Iris pigment epithelial cell (primary cell): ENCODE measurements at regions not wholly inside any gene's neighbourhood (a gene's known extent, or its start where the extent isn't known, plus 50 kb on each side); places are given as distances from the start of the nearest gene placed in this dataset.

Experiments
- DNase-seq: peaks from one replicate; pipeline ENCODE4 v3.0.0-alpha.2; 2011; ENCODE audit warnings: low read depth

DNA sequence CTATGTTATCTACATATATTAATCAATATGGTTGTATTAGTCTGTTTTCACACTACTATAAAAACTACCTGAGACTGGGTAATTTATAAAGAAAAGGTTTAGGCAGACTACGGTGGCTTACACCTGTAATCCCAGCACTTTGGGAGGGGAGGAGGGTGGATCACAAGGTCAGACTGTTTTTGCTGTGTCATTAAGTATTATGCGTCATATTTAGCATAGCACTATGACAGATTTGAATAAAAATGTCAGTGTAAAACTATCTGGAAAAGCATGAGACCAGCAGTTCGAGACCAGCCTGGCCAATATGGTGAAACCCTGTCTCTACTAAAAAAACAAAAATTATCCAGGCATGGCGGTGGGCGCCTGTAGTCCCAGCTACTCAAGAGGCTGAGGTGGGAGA lies 209.7 kb upstream of the ARHGAP24 start:
- no peak for DNase-seq

DNA sequence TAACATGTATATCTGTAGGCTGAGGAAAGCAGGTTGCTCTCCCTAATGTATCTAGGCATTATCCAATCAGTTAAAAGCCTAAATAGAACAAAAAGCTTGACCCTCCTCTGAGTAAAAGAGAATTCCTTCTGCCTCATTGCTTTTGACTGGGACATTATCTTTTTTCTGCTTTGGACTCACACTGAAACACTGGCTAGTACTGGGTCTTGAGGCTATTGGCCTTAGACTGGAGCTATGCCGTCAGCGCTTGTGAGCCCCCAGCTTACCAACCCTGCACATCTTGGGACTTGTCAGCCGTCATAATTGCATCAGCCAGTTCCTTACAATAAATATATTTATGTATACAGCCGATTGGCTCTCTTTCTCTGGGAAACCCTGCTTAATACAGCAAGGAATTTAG lies 206.8 kb upstream of the ARHGAP24 start:
- DNase-seq, result no peak

DNA sequence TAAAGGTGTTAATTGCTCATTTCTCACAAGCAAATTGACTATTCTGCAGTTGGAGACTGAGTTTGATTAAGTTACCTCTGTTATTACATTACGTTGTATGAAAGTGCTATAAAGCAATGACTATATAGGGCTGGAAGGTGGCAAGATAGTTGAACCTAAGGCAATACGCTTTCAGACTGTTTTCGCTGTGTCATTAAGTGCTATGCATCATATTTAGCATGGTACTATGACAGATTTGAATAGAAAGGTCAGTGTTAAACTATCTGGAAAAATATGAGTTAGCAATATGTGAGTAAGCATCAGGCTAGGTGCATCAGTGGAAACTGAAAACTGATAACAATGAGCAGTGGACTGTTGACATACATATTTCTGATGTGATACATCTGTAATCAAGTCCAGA lies 206.0 kb upstream of the ARHGAP24 start:
- DNase-seq, result no peak

DNA sequence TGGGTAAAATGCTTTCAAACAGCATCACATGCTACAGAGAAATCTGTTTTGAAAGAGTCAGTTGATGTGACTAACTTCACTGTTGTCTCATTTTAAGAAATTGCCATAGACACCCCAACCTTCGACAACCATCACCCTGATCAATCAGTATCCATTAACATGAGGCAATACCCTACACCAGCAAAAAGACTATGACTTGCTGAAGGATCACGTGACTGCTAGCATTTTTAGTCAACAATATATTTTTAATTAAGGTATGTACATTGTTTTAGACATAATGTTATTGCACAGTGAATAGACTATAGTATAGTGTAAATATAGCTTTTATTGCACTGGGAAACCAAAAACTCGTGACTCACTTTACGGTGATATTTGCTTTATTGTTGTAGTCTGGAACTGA lies 200.0 kb upstream of the ARHGAP24 start:
- DNase-seq, result no peak

DNA sequence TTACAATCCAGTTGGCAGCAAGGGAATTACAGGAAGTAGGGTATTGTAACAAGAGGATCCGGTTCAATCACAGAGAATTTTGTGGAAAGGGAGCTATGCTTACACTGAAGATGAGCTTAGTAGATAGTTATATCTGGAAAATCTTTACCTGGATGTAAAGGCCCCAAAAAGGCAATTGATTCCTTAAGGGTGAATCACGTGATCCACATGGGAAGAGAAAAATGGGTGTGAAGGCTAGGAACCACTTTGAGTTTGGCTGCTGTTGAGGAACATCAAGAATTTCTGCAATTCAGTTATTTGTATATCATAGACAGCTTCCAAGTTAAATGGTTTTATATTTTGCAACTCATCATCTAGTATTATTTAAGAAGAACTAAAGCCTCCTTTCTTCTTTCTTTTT lies 194.0 kb upstream of the ARHGAP24 start:
- no peak for DNase-seq

DNA sequence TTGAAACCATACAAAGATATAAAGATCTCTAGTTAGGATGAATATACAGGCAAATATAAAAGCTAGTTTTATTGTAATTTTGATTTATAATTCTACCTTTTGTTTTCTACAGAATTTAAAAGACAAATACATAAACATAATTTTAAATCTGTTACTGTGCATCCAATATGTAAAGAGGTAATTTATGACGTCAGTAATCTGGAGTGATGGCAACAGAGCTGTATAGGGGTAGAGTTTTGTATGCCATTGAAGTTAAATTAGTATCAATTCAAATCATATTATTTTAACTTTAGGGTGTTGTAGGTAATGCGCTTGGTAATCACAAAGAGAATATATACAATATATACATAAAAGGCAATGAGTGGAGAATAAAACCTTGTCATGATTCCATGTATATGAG lies 183.7 kb upstream of the ARHGAP24 start:
- no peak for DNase-seq

DNA sequence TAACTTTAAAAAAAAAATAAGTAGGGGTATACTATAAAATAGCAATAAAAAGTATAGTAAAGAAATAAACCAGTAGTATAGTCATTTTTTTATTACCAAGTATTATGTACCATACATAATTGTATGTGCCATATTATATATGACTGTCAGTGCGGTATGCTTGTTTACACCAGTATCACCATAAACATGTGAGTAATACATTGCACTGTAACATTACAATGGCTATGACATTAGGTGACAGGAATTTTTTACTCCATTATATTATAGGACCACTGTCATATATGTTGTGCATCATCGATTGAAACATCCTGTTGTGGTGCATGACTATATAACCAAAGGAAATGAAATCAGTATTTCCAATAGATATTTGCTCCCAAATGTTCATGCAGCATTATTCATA lies 176.9 kb upstream of the ARHGAP24 start:
- no peak for DNase-seq

DNA sequence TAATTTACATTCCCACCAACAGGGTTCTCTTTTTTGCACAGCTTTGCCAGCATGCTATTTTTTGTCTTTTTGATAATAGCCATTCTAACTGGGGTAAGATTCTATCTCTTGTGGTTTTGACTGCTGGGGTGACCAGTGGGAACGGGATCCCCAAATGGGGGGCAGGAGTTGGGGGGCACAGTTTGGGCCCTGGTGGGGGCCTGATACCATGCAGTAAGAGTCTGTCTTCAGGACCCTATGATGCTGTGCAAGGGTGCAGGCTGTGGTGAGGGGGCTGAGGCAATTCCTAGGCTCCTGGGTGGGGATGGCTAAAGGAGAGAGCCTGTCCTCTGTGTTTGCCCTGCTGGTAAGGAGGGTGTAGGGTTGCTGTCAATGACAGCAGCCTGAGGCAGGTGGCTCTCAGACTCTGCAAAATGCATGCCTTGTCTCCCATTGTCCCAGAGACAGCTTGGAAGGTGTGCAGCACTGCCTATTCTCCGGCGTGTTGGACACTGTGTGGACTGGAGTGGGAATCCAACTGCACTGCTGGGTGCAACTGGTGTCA lies 172.7 kb upstream of the ARHGAP24 start:
- DNase-seq, result no peak

DNA sequence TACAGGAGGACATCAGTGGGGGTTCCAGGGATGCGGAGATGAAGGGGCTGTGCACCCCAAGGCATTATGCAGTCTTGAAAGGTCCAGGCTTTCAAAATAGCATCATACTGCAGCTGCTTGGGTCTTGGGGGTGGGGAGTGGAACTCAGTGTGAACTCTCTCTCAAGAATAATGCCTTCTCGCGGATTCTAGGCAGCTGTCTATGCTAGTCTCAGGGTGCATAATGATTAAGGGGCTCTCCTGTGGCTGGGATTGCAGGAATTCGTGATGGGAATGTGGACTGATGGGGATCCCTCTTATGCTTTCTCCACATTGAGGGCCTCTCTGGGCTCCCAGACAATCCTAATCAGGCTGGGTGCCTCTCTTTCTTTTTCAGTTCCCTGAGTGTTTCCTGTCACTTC lies 172.2 kb upstream of the ARHGAP24 start:
- no peak for DNase-seq

DNA sequence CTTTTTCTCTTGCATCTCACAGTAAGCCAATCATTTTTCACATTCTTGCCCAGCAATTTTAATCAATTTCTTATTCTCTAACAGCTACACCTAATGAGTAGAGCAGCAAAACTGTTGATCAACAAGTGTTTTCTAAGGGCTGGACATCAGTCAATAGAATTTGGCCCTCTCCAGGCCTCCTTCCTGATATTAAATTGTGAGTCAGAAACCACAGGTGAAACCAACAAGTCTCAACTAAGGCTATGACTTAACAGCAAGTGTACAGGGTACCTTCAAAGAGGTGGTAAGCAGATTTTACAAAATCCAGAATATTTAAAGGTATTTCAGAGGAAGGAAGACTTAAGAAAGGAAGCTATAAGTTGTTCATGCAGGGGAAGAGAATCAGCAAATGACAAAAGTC lies 156.5 kb upstream of the ARHGAP24 start:
- DNase-seq, result no peak

DNA sequence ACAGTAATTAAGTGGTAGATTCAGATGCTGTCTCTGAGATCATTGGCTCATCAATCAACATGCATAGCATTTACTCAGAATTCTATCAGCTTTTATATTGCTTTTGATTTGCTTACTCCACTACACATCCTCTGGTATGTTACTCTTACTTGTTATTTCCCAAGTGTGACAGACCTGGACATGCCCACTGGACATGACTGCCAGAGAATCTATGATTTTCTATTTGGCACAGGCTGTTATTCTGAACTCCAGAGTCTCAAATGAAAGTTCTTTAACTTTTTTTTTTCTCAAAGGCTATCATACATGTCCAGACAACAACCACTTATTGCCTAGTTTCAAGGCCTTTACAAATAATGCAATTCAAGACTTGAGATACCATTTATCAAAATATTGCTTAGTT lies 116.1 kb upstream of the ARHGAP24 start:
- DNase-seq, result no peak

DNA sequence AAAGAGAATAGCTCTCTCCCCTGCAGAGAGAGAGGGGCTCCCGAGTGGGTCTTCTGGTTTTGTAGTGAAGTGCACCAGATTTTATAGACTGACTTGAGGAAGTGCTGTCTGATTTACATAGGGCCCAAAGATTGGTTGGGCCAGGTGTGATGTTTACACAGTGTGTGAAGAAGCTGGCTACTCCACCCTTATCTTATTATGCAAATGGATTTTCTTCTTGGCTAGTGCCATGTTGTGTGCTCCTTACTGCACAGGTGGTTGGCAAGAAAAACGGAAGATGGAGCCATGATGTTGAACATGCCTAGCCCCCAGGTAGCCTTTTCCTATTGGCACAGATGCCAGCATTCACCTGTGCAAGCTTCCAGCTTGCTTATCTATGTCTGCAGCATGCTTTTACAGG lies 112.4 kb upstream of the ARHGAP24 start:
- no peak for DNase-seq

DNA sequence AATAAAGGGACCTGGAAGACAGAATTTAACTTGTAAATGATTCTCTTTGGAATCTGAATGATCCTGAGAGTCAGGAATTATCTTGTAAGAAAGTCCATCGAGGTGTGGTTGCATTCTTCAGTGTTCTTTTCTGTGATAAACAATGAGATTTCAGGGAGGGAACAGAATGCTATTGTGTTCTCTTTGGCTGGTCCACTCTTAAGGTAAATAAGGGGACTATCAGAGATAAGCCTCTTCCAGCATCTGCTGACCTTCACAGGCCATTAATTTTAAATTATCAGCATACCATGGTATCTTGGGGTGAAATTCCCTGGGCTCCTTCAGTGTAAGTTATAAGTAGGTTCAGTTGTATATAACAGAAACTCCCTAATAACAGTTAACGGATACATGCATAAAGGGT lies 107.1 kb upstream of the ARHGAP24 start:
- DNase-seq, result no peak

DNA sequence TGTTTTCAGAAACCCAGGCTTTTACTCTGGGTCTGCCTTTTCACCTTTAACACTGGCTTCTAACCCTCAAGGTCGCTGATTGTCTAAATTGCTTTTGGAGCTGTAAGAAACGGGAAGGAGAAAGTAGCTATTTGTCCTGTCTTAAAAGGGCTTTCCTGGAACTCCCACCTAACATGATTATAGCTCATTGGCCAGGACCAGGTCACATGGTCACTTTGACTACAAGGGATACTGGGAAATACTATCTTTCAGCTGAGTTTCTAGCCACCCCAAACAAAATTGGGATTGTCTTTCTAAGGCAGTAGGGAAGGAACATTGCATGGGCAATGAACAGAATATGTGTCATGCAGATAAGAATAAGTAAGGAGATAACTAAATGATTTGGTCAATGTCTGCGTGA lies 106.7 kb upstream of the ARHGAP24 start:
- DNase-seq, result no peak

DNA sequence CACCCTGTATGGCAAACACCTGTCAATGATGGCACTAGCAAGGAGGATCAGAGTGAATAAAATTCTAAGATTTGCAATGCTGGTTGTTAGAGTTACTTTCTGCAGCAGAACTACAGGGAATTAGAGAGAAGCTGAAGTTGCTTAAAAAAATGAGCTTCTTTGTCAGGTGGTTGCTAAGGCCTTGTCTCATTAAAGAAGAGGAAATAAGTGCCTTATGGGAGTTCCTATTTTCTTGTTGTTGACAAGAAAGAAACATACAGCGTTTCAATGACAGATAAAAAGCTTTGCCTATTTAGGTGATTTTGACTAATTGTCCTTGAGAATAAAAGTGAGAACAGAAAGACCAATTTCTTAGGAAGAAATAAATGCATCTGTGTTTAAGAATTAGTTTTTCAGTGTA lies 106.0 kb upstream of the ARHGAP24 start:
- DNase-seq, result no peak

DNA sequence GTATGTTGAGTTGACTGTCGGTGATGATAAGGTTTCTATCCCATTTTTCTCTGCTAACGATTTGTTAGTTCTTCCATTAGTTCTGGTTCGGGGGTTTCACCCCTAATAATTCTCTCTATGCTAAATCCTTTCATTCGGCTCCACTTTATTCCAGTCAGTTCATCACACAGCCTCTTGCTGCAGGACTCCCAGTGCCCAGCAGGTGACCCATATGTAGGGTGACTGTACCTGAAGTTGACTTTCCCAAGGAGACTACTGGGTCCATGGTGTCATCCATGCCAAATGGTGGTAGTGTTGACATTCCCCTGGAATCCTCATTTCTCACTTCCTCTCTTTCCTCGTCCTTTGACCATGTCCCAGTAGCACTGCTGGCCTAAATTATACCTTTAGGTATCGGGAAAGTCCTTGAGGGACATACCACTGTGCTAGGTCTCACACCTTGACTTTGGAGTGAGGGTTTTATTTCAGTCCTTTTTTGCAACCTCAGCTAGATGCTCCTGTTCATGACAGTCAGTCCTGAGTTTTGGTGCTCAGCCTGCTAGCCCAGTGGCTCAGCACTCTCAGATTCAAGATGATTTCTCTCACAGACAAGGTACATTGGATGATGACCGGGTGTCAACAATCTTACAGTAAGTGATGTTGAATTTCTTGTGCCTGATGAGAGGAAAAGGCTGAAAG lies 105.1 kb upstream of the ARHGAP24 start:
- no peak for DNase-seq

DNA sequence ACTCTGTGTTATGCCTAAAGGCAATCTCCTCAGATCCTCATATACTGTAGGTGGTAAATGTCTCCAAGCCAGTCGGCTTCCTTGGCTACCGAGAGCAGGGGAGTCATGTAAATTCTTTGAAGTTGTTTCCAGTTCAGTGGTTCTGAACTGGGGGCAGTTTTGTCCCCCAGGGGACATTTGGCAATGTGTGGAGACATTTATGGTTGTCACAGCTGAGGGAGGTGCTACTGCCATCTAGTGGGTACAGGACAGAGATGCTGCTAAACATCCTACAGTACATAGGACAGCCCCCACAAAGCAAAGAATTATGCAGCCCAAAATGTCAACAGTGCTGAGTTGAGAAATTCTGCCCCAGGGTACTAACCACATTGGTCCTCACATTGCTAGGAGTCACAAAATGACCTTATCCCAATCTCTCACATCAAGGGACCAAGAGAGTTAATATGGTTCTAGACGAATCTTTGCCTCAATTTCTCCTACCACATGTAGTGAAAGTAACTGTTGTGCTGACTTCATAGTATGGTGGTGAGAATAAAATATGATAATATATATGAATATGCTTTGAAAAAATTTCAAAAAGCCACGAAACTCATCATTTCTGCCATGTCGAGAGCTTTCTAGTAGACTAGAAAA lies 104.4 kb upstream of the ARHGAP24 start:
- DNase-seq, result peak; percentile 51

DNA sequence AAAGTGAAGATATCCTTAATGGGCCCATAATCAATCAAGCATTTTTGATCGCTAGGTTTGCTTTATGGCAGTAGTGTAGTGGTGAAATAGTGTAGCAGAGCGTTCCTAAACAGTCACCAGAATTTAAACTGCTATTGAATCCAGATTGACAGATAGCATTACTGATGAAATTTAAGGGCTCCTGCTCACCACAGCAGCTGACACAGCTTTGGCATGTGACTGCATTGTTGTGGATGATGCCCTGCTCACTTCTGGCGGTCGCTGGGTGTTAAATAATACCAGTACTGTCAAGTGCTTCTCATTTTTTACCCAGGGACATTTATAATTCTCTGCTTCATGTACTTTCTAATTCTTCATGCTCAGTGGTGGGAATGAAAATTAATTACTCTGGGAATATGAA lies 102.0 kb upstream of the ARHGAP24 start:
- no peak for DNase-seq

DNA sequence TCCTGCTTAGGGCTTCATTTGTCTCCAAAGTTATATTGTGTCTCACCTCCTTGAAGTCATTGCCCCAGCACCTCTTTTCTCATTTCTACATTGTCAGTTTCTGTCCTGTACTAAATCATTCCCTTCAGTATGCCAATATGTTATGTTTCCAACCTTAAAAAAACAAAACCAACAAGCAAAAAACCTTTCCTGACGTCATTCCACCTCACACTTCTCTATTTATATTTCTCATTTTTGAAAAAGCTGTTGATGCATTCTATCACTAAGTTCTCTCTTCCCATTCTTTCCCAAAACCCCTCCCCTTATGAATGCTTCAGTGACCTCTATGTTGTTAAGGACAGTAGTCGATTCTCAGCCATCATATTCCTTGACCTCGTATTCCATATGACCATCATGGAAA lies 98.7 kb upstream of the ARHGAP24 start:
- no peak for DNase-seq

DNA sequence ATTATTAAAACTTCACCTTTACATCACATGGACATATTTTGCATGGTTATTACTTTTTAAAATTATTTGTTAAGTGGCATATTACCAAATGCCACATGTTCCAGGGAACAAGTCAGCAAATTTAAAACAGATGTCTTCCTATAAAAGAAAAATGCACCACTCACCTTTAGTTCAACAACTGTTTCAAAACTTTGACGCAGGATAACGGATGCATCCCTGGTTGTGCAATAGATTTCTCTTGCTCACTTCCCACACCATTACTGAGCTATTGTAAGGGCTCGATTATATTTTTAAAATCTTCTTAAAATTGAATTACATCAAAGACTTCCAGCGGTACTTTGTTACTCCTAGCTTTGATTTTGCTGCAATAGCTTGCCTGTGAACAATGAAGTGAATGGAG lies 93.0 kb upstream of the ARHGAP24 start:
- peak; percentile 51 for DNase-seq

DNA sequence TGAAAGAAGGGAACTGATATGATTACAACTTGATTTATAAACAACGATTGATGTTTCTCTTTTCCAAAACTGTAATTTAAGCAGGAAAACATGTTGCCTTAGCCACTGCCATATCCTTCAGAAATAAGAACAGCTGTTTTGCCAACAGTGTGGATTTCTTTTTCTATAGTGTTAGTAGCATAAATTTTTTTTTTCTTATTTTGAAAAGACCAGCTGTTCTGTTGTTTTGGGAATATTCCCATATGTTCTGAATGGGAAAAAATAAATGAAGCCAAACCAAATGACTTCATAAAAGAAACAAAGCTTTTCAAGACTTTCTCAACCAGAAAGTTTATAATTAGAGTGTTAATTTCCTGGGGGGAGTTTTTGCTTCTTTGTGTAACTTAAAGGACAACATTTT lies 83.9 kb upstream of the ARHGAP24 start:
- DNase-seq, result no peak

DNA sequence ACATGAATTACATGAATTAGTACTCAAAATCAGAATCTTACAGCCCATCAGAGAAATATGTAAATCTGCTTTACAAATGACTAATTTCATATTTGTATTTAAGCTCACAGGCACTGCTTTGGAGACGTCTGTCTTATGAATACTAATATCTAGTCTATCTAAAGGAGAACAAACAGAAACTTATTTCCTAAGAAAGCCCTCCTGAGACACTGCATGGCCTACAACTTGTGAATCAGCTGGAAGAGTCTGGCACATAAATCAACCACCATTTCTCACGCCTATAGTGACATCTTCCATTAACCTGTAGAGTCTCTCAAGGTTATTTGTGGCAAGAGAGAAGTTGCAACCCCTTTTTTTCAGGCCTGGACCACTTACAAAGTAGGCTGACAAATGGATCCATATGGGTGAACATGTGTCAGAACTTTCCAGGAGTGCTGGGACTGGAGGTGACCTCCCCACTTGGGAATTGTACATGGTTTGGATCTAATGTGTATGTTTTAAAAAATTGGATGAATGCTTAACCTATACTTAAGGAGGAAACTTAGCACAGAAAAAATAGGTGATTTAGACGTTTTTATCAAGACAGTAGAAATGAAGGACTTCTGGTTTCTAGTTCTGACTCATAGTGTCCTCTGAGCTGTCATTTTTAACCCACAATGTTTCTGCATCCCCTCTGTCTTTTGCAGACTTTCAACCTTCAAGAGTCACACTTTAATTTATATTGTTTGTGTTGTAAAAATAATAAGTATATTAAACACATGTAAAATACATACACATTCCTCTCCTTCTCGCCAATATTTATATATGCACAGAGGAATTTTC lies 83.2 kb upstream of the ARHGAP24 start:
- DNase-seq, result no peak

DNA sequence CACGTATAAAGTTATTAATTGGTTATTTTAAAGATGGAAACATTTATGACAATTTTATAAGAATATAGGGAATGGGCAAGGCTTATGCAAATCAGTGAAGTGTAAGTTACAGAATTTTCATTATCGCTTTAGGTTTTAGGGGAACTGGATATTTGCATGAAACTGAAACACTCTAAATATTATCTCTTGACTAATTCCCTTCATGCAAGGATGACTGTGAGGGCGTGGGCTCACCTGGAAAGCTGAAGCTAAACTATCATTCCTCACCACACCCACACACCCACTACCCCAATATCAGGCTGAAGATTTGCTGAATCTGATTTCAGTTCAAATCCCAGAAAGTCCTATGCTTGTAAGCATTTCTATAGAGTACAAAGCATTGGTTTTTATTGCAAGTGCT lies 81.7 kb upstream of the ARHGAP24 start:
- DNase-seq, result no peak
